Endothelial cell of umbilical vein (primary cell): ENCODE measurements at regions not wholly inside any gene's neighbourhood (a gene's known extent, or its start where the extent isn't known, plus 50 kb on each side); places are given as distances from the start of the nearest gene placed in this dataset.

ENCODE experiments used
- BruUV-seq: library from RNA; stranded (reverse); fragments of 400-500 nt; replicated peaks from 2 replicates; lab custom pipeline; 2021; lab: Mats Ljungman, UMichigan
- CTCF ChIA-PET: fragments of 300-600, 350-600 bp; sonication (Branson Sonifier 250); formaldehyde crosslinking; loops from one replicate; lab custom pipeline; 2021; ENCODE audit warnings: antibody characterized with exemption, inconsistent platforms; lab: Charles Lee
- POLR2A ChIA-PET: fragments of 300-600, 350-600 bp; sonication (Branson Sonifier 250); formaldehyde crosslinking; loops from one replicate; lab custom pipeline; 2021; ENCODE audit warnings: antibody characterized with exemption, inconsistent platforms; lab: Charles Lee
- DNase-seq: peaks from one replicate; pipeline ENCODE4 v3.0.0-alpha.2; 2011; ENCODE audit warnings: low read depth, low spot score
- FAIRE-seq: peaks from 2 replicates; lab custom pipeline; 2011; peaks lifted over from hg19 to GRCh38; lab: Jason Lieb, UNC
- H2AFZ ChIP-seq: 2 replicates; pipeline ENCODE4 v1.6.0; 2012; ENCODE audit warnings: low read depth, low read length, control low read depth, inconsistent platforms
- H3K27ac ChIP-seq: 2 replicates; pipeline ENCODE4 v1.5.1; 2011; ENCODE audit warnings: low read depth, mild to moderate bottlenecking, control low read depth, low read length, moderate library complexity; ENCODE audit not compliant: insufficient read depth
- H3K27me3 ChIP-seq, 2 experiments: 2 replicates each; pipeline versions ENCODE4 v1.6.0 to v1.6.1; 2011; ENCODE audit warnings: low read length in 2 of 2, mixed read lengths in 1 of 2; ENCODE audit not compliant: control insufficient read depth in 2 of 2, insufficient read depth in 2 of 2
- H3K36me3 ChIP-seq, 2 experiments: 2 replicates in 1 of 2; 3 replicates in 1 of 2; pipeline ENCODE4 v1.5.1; 2011; ENCODE audit warnings: low read length in 2 of 2, mild to moderate bottlenecking in 1 of 2, moderate library complexity in 1 of 2; ENCODE audit not compliant: control insufficient read depth in 2 of 2, insufficient read depth in 2 of 2; ENCODE audit errors: extremely low read depth in 1 of 2
- H3K4me1 ChIP-seq: 3 replicates; pipeline ENCODE4 v1.5.1; 2011; ENCODE audit warnings: mild to moderate bottlenecking, low read length; ENCODE audit not compliant: control insufficient read depth, insufficient read depth; ENCODE audit errors: extremely low read depth
- H3K4me2 ChIP-seq: 2 replicates; pipeline ENCODE4 v1.6.1; 2011; ENCODE audit warnings: low read length, control low read depth, mixed read lengths; ENCODE audit not compliant: insufficient read depth
- H3K4me3 ChIP-seq, 3 experiments: fragments of 200-600 bp in 1 of 3; sonication (generic), shearing (Covaris generic) in 1 of 3; replicated peaks in 1 of 3; 2 replicates each; pipeline ENCODE4 v1.5.1; 2011 to 2016; ENCODE audit warnings: control low read depth in 3 of 3, low read length in 3 of 3, mild to moderate bottlenecking in 2 of 3, inconsistent platforms in 1 of 3, low read depth in 1 of 3, moderate library complexity in 1 of 3; ENCODE audit not compliant: insufficient read depth in 1 of 3
- H3K79me2 ChIP-seq: 2 replicates; pipeline ENCODE4 v1.6.0; 2012; ENCODE audit warnings: low read length, inconsistent platforms; ENCODE audit not compliant: control insufficient read depth, insufficient read depth
- H3K9ac ChIP-seq: replicated peaks from 2 replicates; pipeline ENCODE3; 2011; ENCODE audit warnings: low read length, control low read depth; ENCODE audit not compliant: insufficient read depth; ENCODE audit errors: extremely low read depth
- H3K9me1 ChIP-seq: replicated peaks from 3 replicates; pipeline ENCODE4 v1.6.0; 2011; ENCODE audit warnings: mild to moderate bottlenecking, low read length; ENCODE audit not compliant: control insufficient read depth, insufficient read depth; ENCODE audit errors: extremely low read depth
- H3K9me3 ChIP-seq: replicated peaks from 2 replicates; pipeline ENCODE4 v1.5.1; 2012; ENCODE audit warnings: low read length, inconsistent platforms; ENCODE audit not compliant: control insufficient read depth, insufficient read depth
- H4K20me1 ChIP-seq: replicated peaks from 2 replicates; pipeline ENCODE3; 2011; ENCODE audit warnings: mild to moderate bottlenecking, low read length; ENCODE audit not compliant: control insufficient read depth, insufficient read depth; ENCODE audit errors: extremely low read depth
- CTCF ChIP-seq, 2 donors: IDR thresholded peaks; 1 replicate in 1 of 2; 2 replicates in 1 of 2; pipeline ENCODE4 v1.5.1; 2011; ENCODE audit warnings: low read length in 2 of 2, mild to moderate bottlenecking in 2 of 2, moderate library complexity in 2 of 2, control low read depth in 1 of 2, inconsistent platforms in 1 of 2, low read depth in 1 of 2; ENCODE audit not compliant: insufficient read depth in 1 of 2; ENCODE audit errors: extremely low read depth in 1 of 2
- EZH2 ChIP-seq: IDR thresholded peaks from 2 replicates; pipeline ENCODE4 v1.6.1; 2012; ENCODE audit warnings: borderline replicate concordance, low read depth, mild to moderate bottlenecking, moderate library complexity, low read length, inconsistent platforms; ENCODE audit not compliant: severe bottlenecking
- FOS ChIP-seq: IDR thresholded peaks from 2 replicates; pipeline ENCODE4 v1.6.1; 2011; ENCODE audit warnings: mild to moderate bottlenecking, low read length, moderate library complexity, borderline replicate concordance; ENCODE audit not compliant: insufficient read depth
- GATA2 ChIP-seq: IDR thresholded peaks from 2 replicates; pipeline ENCODE4 v1.7.0; 2011; ENCODE audit warnings: low read depth, mild to moderate bottlenecking, moderate library complexity, mixed read lengths, low read length; ENCODE audit not compliant: insufficient read length, insufficient read depth
- JUN ChIP-seq: IDR thresholded peaks from 2 replicates; pipeline ENCODE4 v1.6.1; 2011; ENCODE audit warnings: borderline replicate concordance, low read depth; ENCODE audit not compliant: insufficient read length, insufficient read depth
- MAX ChIP-seq: IDR thresholded peaks from 2 replicates; pipeline ENCODE4 v1.6.1; 2011; ENCODE audit not compliant: insufficient read depth, insufficient read length
- MYC ChIP-seq: IDR thresholded peaks from one replicate; pipeline ENCODE4 v1.6.1; 2011; ENCODE audit warnings: mild to moderate bottlenecking, low read depth, low read length
- POLR2A ChIP-seq: IDR thresholded peaks from 2 replicates; pipeline ENCODE4 v1.6.1; 2012; ENCODE audit warnings: low read depth, mild to moderate bottlenecking, control low read depth, low read length
- POLR2AphosphoS5 ChIP-seq: IDR thresholded peaks from 2 replicates; pipeline ENCODE4 v1.6.1; 2012; ENCODE audit warnings: low read depth, mild to moderate bottlenecking, control low read depth, low read length, moderate library complexity; ENCODE audit not compliant: insufficient read depth
- dilution Hi-C: fragments of 300-500 bp; cut with MboI; formaldehyde crosslinking; loops from one replicate; pipeline ENCODE4 v1.15.0; 2019; ENCODE audit warnings: low sequenced_read_pairs; ENCODE audit not compliant: extremely low pct_ligation_motif_present
- intact Hi-C: fragments of 100-400 bp; cut with micrococcal nuclease; formaldehyde crosslinking; loops from one replicate; pipeline ENCODE4 v1.10.0; 2022

GRCh38 chrX:39931529-39932282 is 166.1 kb downstream of the BCOR start:
- Histone ChIP-seq H3K9me1 (no peaks in the 10 kb centered on the region), H3K79me2 (no peaks in the 10 kb centered on the region), H3K27me3 (no peaks in the 10 kb centered on the region), H3K36me3 (no peaks in the 10 kb centered on the region), H3K4me1 (no peaks in the 10 kb centered on the region), H4K20me1 (no peaks in the 10 kb centered on the region), H2AFZ (no peak overlapping the region), H3K9ac (no peak overlapping the region), H3K4me2 (no peak overlapping the region), H3K4me3 (no peak overlapping the region), H3K9me3 (no peaks in the 10 kb centered on the region), H3K27ac (no peak overlapping the region)
- POLR2A ChIA-PET = no interaction called here
- CTCF ChIA-PET = no interaction called here
- peak; percentile 24 for FAIRE-seq
- BruUV-seq = no TSS peak
- dilution Hi-C loops = no loop called here
- intact Hi-C loops = no loop called here
- TF ChIP-seq JUN = no peak
- no peak for TF ChIP-seq POLR2A
- no peak for TF ChIP-seq POLR2AphosphoS5
- TF ChIP-seq FOS = no peak
- TF ChIP-seq CTCF (IDR thresholded peaks at IDR 0.05; ENCODE audit: extremely low read depth in 1 of 2, insufficient read depth in 1 of 2, low read depth in 1 of 2, low read length in 2 of 2) = no peak
- TF ChIP-seq MAX = no peak
- no peak for TF ChIP-seq MYC
- no peak for TF ChIP-seq GATA2
- no peak for TF ChIP-seq EZH2
- DNase-seq = no peak
